ENCODE measurements at regions not wholly inside any gene's neighbourhood (a gene's known extent, or its start where the extent isn't known, plus 50 kb on each side); places are given as distances from the start of the nearest gene placed in this dataset.

GRCh38 chr6:925656-926213 lies 232.8 kb upstream of the EXOC2 start:
- no peak for TF ChIP-seq CTCF (IDR thresholded peaks at IDR 0.05)
- no peak for TF ChIP-seq POLR2A (IDR thresholded peaks at IDR 0.05)

Data from esophagus squamous epithelium (tissue), 4 donors.